ENCODE measurements at regions not wholly inside any gene's neighbourhood (a gene's known extent, or its start where the extent isn't known, plus 50 kb on each side); places are given as distances from the start of the nearest gene placed in this dataset.

GRCh38 chr9:12627096-12627495 is 66.1 kb upstream of the TYRP1 start:
- Histone ChIP-seq H3K9me3 (ENCODE audit: low read depth, low read length, poor library complexity, severe bottlenecking) (no peaks in the 10 kb centered on the region), H3K27ac (ENCODE audit: low read depth, low read length, poor library complexity, severe bottlenecking) (no peak overlapping the region), H3K4me3 (ENCODE audit: low read depth, low read length, poor library complexity, severe bottlenecking) (no peak overlapping the region), H3K4me1 (ENCODE audit: insufficient read depth, low read length, poor library complexity, severe bottlenecking) (no peaks in the 10 kb centered on the region), H3K27me3 (replicated peaks; ENCODE audit: insufficient read depth, low read depth, low read length, poor library complexity) (no peaks in the 10 kb centered on the region), H3K36me3 (ENCODE audit: insufficient read depth, low read length, poor library complexity, severe bottlenecking) (no peaks in the 10 kb centered on the region)
- ChIA-PET CTCF (no interaction called here), POLR2A (ENCODE audit: low non-redundant PET) (no interaction called here)
- no peak for TF ChIP-seq EZH2 (IDR thresholded peaks at IDR 0.05; ENCODE audit: borderline replicate concordance, low read depth, low read length, poor library complexity, severe bottlenecking)
- no peak for TF ChIP-seq CTCF (conservative IDR thresholded peaks at IDR 0.05; ENCODE audit: low read depth, low read length)
- intact Hi-C loops (cut with micrococcal nuclease; ENCODE audit: unreplicated experiment): no loop called here
- BruUV-seq (replicated peaks): no TSS peak
- no peak for DNase-seq (ENCODE audit: low spot score)

DNA sequence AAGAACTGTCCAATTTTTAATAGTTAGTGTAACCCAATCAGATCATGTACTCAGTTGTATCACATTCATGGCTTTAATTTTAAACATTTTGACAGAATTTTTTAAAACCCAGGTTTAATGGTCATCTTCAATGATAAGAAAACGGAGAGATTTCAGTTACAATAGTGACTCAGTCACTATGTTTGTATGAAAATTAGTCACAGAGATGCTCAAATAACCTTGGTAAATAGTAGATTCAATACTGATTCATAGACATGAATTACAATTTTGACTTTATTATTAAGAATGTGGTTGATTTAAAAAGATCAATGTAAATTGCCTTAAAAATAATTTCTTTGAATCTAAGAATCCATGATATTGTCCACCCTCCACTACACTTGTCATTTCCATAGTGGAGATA is 64.6 kb upstream of the TYRP1 start:
- Histone ChIP-seq H3K4me3 (ENCODE audit: low read depth, low read length, poor library complexity, severe bottlenecking) (no peak overlapping the region), H3K27me3 (replicated peaks; ENCODE audit: insufficient read depth, low read depth, low read length, poor library complexity) (no peaks in the 10 kb centered on the region), H3K27ac (ENCODE audit: low read depth, low read length, poor library complexity, severe bottlenecking) (no peak overlapping the region), H3K36me3 (ENCODE audit: insufficient read depth, low read length, poor library complexity, severe bottlenecking) (no peaks in the 10 kb centered on the region), H3K9me3 (ENCODE audit: low read depth, low read length, poor library complexity, severe bottlenecking) (no peaks in the 10 kb centered on the region), H3K4me1 (ENCODE audit: insufficient read depth, low read length, poor library complexity, severe bottlenecking) (no peaks in the 10 kb centered on the region)
- ChIA-PET CTCF (no interaction called here), POLR2A (ENCODE audit: low non-redundant PET) (no interaction called here)
- BruUV-seq (replicated peaks): no TSS peak
- no peak for DNase-seq (ENCODE audit: low spot score)
- TF ChIP-seq EZH2 (IDR thresholded peaks at IDR 0.05; ENCODE audit: borderline replicate concordance, low read depth, low read length, poor library complexity, severe bottlenecking) (no peak), CTCF (conservative IDR thresholded peaks at IDR 0.05; ENCODE audit: low read depth, low read length) (no peak)
- intact Hi-C loops (cut with micrococcal nuclease; ENCODE audit: unreplicated experiment): no loop called here

GRCh38 chr9:12629067-12629466 is 64.1 kb upstream of the TYRP1 start:
- POLR2A ChIA-PET (ENCODE audit: low non-redundant PET): no interaction called here
- Histone ChIP-seq H3K4me1 (ENCODE audit: insufficient read depth, low read length, poor library complexity, severe bottlenecking) (no peaks in the 10 kb centered on the region), H3K4me3 (ENCODE audit: low read depth, low read length, poor library complexity, severe bottlenecking) (no peak overlapping the region), H3K27me3 (replicated peaks; ENCODE audit: insufficient read depth, low read depth, low read length, poor library complexity) (no peaks in the 10 kb centered on the region), H3K36me3 (ENCODE audit: insufficient read depth, low read length, poor library complexity, severe bottlenecking) (no peaks in the 10 kb centered on the region), H3K9me3 (ENCODE audit: low read depth, low read length, poor library complexity, severe bottlenecking) (no peaks in the 10 kb centered on the region), H3K27ac (ENCODE audit: low read depth, low read length, poor library complexity, severe bottlenecking) (no peak overlapping the region)
- CTCF ChIA-PET: no interaction called here
- no TSS peak for BruUV-seq (replicated peaks)
- intact Hi-C loops (cut with micrococcal nuclease; ENCODE audit: unreplicated experiment): no loop called here
- DNase-seq (ENCODE audit: low spot score): no peak
- TF ChIP-seq EZH2 (IDR thresholded peaks at IDR 0.05; ENCODE audit: borderline replicate concordance, low read depth, low read length, poor library complexity, severe bottlenecking): no peak
- no peak for TF ChIP-seq CTCF (conservative IDR thresholded peaks at IDR 0.05; ENCODE audit: low read depth, low read length)
